ENCODE measurements at regions not wholly inside any gene's neighbourhood (a gene's known extent, or its start where the extent isn't known, plus 50 kb on each side); places are given as distances from the start of the nearest gene placed in this dataset.

DNA sequence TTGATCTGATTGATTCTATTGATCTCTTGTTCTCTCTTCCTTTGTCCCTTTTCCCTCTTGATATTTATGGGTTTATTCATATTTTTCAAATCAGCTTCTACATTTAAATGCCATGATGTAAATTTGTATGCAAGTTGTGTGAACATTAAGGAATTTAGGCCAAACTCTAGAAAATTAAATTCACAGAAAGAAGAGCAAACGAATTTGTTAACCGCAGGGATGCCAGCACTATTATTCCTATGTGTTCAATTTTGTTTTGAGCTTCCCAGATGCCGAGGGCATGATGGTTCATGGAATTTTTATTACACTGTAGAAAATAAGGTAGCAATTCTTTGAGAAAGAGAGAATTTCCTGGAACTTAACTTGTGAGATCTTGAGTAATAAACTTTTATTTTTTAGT is 220.9 kb downstream of the BUB3 start:
- H3K4me1 ChIP-seq (ENCODE audit: control insufficient read depth, insufficient read depth, low read length): no peaks in the 10 kb centered on the region
- H3K27ac ChIP-seq (ENCODE audit: extremely low read depth, low read depth, low read length): no peak overlapping the region
- ChIA-PET POLR2A (no interaction called here), CTCF (no interaction called here)
- H3K36me3 ChIP-seq (ENCODE audit: control insufficient read depth in 2 of 2, insufficient read depth in 1 of 2, low read length in 2 of 2): no peaks in the 10 kb centered on the region
- no peaks in the 10 kb centered on the region for H3K9me3 ChIP-seq (ENCODE audit: control insufficient read depth, insufficient read depth, low read depth, low read length)
- no peak for TF ChIP-seq ZNF202 (tag by site-specific recombination; IDR thresholded peaks at IDR 0.05; ENCODE audit: borderline replicate concordance)
- no peak for TF ChIP-seq GFI1B (tag by site-specific recombination; IDR thresholded peaks at IDR 0.05)
- TF ChIP-seq, protein P1, sequence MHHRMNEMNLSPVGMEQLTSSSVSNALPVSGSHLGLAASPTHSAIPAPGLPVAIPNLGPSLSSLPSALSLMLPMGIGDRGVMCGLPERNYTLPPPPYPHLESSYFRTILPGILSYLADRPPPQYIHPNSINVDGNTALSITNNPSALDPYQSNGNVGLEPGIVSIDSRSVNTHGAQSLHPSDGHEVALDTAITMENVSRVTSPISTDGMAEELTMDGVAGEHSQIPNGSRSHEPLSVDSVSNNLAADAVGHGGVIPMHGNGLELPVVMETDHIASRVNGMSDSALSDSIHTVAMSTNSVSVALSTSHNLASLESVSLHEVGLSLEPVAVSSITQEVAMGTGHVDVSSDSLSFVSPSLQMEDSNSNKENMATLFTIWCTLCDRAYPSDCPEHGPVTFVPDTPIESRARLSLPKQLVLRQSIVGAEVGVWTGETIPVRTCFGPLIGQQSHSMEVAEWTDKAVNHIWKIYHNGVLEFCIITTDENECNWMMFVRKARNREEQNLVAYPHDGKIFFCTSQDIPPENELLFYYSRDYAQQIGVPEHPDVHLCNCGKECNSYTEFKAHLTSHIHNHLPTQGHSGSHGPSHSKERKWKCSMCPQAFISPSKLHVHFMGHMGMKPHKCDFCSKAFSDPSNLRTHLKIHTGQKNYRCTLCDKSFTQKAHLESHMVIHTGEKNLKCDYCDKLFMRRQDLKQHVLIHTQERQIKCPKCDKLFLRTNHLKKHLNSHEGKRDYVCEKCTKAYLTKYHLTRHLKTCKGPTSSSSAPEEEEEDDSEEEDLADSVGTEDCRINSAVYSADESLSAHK (tag by site-specific recombination; IDR thresholded peaks at IDR 0.05): no peak
- no peak for TF ChIP-seq ZNF366 (tag by site-specific recombination; conservative IDR thresholded peaks at IDR 0.05)
- TF ChIP-seq KLF10 (tag by site-specific recombination; IDR thresholded peaks at IDR 0.05): no peak
- no peak for TF ChIP-seq IKZF3 (tag by site-specific recombination; IDR thresholded peaks at IDR 0.05)
- TF ChIP-seq ZBTB20 (tag by site-specific recombination; IDR thresholded peaks at IDR 0.05): no peak
- no peak for TF ChIP-seq ZBTB8A (tag by site-specific recombination; IDR thresholded peaks at IDR 0.05)
- TF ChIP-seq, protein P2, sequence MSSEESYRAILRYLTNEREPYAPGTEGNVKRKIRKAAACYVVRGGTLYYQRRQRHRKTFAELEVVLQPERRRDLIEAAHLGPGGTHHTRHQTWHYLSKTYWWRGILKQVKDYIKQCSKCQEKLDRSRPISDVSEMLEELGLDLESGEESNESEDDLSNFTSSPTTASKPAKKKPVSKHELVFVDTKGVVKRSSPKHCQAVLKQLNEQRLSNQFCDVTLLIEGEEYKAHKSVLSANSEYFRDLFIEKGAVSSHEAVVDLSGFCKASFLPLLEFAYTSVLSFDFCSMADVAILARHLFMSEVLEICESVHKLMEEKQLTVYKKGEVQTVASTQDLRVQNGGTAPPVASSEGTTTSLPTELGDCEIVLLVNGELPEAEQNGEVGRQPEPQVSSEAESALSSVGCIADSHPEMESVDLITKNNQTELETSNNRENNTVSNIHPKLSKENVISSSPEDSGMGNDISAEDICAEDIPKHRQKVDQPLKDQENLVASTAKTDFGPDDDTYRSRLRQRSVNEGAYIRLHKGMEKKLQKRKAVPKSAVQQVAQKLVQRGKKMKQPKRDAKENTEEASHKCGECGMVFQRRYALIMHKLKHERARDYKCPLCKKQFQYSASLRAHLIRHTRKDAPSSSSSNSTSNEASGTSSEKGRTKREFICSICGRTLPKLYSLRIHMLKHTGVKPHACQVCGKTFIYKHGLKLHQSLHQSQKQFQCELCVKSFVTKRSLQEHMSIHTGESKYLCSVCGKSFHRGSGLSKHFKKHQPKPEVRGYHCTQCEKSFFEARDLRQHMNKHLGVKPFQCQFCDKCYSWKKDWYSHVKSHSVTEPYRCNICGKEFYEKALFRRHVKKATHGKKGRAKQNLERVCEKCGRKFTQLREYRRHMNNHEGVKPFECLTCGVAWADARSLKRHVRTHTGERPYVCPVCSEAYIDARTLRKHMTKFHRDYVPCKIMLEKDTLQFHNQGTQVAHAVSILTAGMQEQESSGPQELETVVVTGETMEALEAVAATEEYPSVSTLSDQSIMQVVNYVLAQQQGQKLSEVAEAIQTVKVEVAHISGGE (tag by site-specific recombination; conservative IDR thresholded peaks at IDR 0.05; ENCODE audit: low read depth): no peak
- no peak for TF ChIP-seq ZNF211 (tag by site-specific recombination; IDR thresholded peaks at IDR 0.05; ENCODE audit: low read depth)
- TF ChIP-seq OSR2 (tag by site-specific recombination; IDR thresholded peaks at IDR 0.05): no peak
- no peak for TF ChIP-seq TRIM28 (IDR thresholded peaks at IDR 0.05; ENCODE audit: borderline replicate concordance, low read length)
- no peak for TF ChIP-seq SETDB1 (IDR thresholded peaks at IDR 0.05; ENCODE audit: insufficient read length, low read length)
- TF ChIP-seq ZNF549 (tag by site-specific recombination; IDR thresholded peaks at IDR 0.05): no peak
- no peak for TF ChIP-seq ZNF324 (tag by site-specific recombination; IDR thresholded peaks at IDR 0.05)
- no peak for TF ChIP-seq ZNF837 (tag by site-specific recombination; IDR thresholded peaks at IDR 0.05)
- TF ChIP-seq ZNF670 (tag by site-specific recombination; IDR thresholded peaks at IDR 0.05; ENCODE audit: low read depth): no peak
- no peak overlapping the region for H3K4me3 ChIP-seq (ENCODE audit: low read depth, low read length)

DNA sequence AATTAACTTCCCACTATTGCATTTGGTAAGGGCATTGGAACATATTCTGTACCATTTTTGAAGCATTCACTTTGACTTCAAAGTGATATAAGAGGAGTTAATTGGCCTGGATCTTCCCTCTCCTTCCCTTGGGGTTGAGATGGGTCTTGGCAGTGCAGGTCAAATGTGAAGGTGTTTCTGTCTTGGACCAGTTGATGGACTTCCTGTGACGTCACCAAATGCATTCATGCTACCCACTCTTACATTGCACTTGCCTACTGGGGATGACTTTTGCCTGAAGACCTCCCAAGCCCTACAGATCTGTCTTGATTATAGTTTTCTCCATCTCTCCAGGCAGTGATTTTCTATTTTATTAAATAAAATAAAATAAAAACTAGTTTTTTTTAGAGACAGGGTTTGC is 221.5 kb downstream of the BUB3 start:
- TF ChIP-seq ZFP41 (tag by site-specific recombination; IDR thresholded peaks at IDR 0.05; ENCODE audit: borderline replicate concordance): no peak
- no peak for TF ChIP-seq ZNF311 (tag by site-specific recombination; IDR thresholded peaks at IDR 0.05; ENCODE audit: borderline replicate concordance)
- no peak for TF ChIP-seq KLF10 (tag by site-specific recombination; IDR thresholded peaks at IDR 0.05)
- TF ChIP-seq GLI4 (tag by site-specific recombination; IDR thresholded peaks at IDR 0.05): no peak
- TF ChIP-seq WT1 (tag by site-specific recombination; IDR thresholded peaks at IDR 0.05): no peak
- TF ChIP-seq, protein P3, sequence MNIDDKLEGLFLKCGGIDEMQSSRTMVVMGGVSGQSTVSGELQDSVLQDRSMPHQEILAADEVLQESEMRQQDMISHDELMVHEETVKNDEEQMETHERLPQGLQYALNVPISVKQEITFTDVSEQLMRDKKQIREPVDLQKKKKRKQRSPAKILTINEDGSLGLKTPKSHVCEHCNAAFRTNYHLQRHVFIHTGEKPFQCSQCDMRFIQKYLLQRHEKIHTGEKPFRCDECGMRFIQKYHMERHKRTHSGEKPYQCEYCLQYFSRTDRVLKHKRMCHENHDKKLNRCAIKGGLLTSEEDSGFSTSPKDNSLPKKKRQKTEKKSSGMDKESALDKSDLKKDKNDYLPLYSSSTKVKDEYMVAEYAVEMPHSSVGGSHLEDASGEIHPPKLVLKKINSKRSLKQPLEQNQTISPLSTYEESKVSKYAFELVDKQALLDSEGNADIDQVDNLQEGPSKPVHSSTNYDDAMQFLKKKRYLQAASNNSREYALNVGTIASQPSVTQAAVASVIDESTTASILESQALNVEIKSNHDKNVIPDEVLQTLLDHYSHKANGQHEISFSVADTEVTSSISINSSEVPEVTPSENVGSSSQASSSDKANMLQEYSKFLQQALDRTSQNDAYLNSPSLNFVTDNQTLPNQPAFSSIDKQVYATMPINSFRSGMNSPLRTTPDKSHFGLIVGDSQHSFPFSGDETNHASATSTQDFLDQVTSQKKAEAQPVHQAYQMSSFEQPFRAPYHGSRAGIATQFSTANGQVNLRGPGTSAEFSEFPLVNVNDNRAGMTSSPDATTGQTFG (tag by site-specific recombination; IDR thresholded peaks at IDR 0.05; ENCODE audit: borderline replicate concordance): no peak
- TF ChIP-seq ZNF624 (tag by site-specific recombination; IDR thresholded peaks at IDR 0.05): no peak
- TF ChIP-seq, protein P4, sequence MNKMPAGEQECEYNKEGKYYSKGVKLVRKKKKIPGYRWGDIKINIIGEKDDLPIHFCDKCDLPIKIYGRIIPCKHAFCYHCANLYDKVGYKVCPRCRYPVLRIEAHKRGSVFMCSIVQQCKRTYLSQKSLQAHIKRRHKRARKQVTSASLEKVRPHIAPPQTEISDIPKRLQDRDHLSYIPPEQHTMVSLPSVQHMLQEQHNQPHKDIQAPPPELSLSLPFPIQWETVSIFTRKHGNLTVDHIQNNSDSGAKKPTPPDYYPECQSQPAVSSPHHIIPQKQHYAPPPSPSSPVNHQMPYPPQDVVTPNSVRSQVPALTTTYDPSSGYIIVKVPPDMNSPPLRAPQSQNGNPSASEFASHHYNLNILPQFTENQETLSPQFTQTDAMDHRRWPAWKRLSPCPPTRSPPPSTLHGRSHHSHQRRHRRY (tag by site-specific recombination; IDR thresholded peaks at IDR 0.05): no peak
- TF ChIP-seq ZNF16 (tag by site-specific recombination; IDR thresholded peaks at IDR 0.05; ENCODE audit: low read depth): no peak
- no peak for TF ChIP-seq ZNF558 (tag by site-specific recombination; IDR thresholded peaks at IDR 0.05)
- no peak for TF ChIP-seq ZNF776 (tag by site-specific recombination; IDR thresholded peaks at IDR 0.05; ENCODE audit: borderline replicate concordance)
- TF ChIP-seq SP7 (tag by site-specific recombination; IDR thresholded peaks at IDR 0.05): no peak
- Histone ChIP-seq H3K4me3 (ENCODE audit: low read depth, low read length) (no peak overlapping the region), H3K4me1 (ENCODE audit: control insufficient read depth, insufficient read depth, low read length) (no peaks in the 10 kb centered on the region), H3K27ac (ENCODE audit: extremely low read depth, low read depth, low read length) (no peak overlapping the region), H3K36me3 (ENCODE audit: control insufficient read depth in 2 of 2, insufficient read depth in 1 of 2, low read length in 2 of 2) (no peaks in the 10 kb centered on the region), H3K9me3 (ENCODE audit: control insufficient read depth, insufficient read depth, low read depth, low read length) (no peaks in the 10 kb centered on the region)
- POLR2A ChIA-PET: no interaction called here
- CTCF ChIA-PET: no interaction called here

Data from HEK293 (cell line).